GM12872 (cell line): ENCODE measurements at regions not wholly inside any gene's neighbourhood (a gene's known extent, or its start where the extent isn't known, plus 50 kb on each side); places are given as distances from the start of the nearest gene placed in this dataset.

Experiments
- CTCF ChIP-seq: IDR thresholded peaks from 3 replicates; pipeline ENCODE4 v1.5.1; 2011; ENCODE audit warnings: low read depth, mild to moderate bottlenecking, low read length, moderate library complexity; ENCODE audit not compliant: insufficient read depth

GRCh38 chr12:93137656-93138612 lies 208.8 kb upstream of the EEA1 start:
- TF ChIP-seq CTCF = no peak

- TF ChIP-seq CTCF = no peak
Observed at GRCh38 chr12:93139028-93139665, 210.1 kb upstream of the EEA1 start.

- TF ChIP-seq CTCF = no peak
Observed at GRCh38 chr12:93140325-93140724, 211.2 kb upstream of the EEA1 start.

GRCh38 chr12:93140801-93141200 lies 211.7 kb upstream of the EEA1 start:
- no peak for TF ChIP-seq CTCF

- TF ChIP-seq CTCF = no peak
Observed at GRCh38 chr12:93142881-93143280, 213.8 kb upstream of the EEA1 start.

- TF ChIP-seq CTCF = no peak
Observed at GRCh38 chr12:93144109-93144508, 215.0 kb upstream of the EEA1 start.

- no peak for TF ChIP-seq CTCF
Observed at GRCh38 chr12:93145086-93145485, 216.0 kb upstream of the EEA1 start.
